ENCODE measurements at regions not wholly inside any gene's neighbourhood (a gene's known extent, or its start where the extent isn't known, plus 50 kb on each side); places are given as distances from the start of the nearest gene placed in this dataset.

DNA sequence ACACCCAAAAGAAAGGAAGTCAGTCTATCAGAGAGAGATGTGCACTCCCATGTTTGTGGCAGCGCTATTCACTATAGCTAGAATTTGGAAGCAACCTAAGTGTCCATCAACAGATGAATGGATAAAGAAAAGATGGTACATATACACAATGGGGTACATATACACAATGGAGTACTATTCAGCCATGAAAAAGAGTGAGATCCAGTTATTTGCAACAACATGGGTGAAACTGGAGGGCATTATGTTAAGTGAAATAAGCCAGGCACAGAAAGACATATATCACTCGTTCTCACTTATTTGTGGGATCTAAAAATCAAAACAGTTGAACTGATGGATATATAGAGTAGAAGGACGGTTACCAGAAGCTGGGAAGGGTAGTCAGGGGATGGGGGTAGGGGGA, 99.9 kb upstream of the ZNF516 start:
- Histone ChIP-seq H3K9me3 (ENCODE audit: control insufficient read depth, insufficient read depth, low read length) (no peaks in the 10 kb centered on the region), H3K9ac (ENCODE audit: low read depth, low read length) (no peak overlapping the region), H3K56ac (ENCODE audit: extremely low read depth, insufficient read depth, low read length) (no peak overlapping the region), H2BK15ac (ENCODE audit: low read depth, low read length) (no peak overlapping the region), H2BK20ac (ENCODE audit: low read depth, low read length) (no peak overlapping the region), H3K79me1 (ENCODE audit: low read depth in 1 of 2, low read length in 2 of 2) (no peaks in the 10 kb centered on the region), H3K18ac (ENCODE audit: low read depth, low read length) (no peak overlapping the region), H3K23ac (ENCODE audit: low read depth, low read length) (no peak overlapping the region), H3K14ac (replicated peaks; ENCODE audit: low read depth, low read length) (no peak overlapping the region), H4K5ac (ENCODE audit: low read depth, low read length) (no peak overlapping the region), H3K4ac (ENCODE audit: low read depth, low read length) (no peak overlapping the region), H4K20me1 (ENCODE audit: insufficient read depth, low read length) (no peaks in the 10 kb centered on the region), H3K27ac (ENCODE audit: insufficient read depth, low read length) (no peak overlapping the region), H3K36me3 (ENCODE audit: control insufficient read depth, insufficient read depth, low read length) (no peaks in the 10 kb centered on the region), H2BK5ac (ENCODE audit: low read depth, low read length, poor library complexity, severe bottlenecking) (no peak overlapping the region), H4K8ac (ENCODE audit: low read depth in 2 of 2, low read length in 2 of 2) (no peak overlapping the region), H3K27me3 (ENCODE audit: control insufficient read depth, insufficient read depth, low read length) (peaks cover 2% of the 10 kb centered on the region; the same call in 1 of the 2 replicates), H3K4me1 (ENCODE audit: control insufficient read depth, insufficient read depth, low read length) (peaks cover 5% of the 10 kb centered on the region; the same call in 1 of the 2 replicates), H2AFZ (replicated peaks; ENCODE audit: low read length, poor library complexity) (no peak overlapping the region), H2BK120ac (ENCODE audit: low read depth, low read length) (no peak overlapping the region), H2AK9ac (replicated peaks; ENCODE audit: low read depth, low read length, poor library complexity) (no peak overlapping the region), H3K4me3 (ENCODE audit: insufficient read depth, low read depth, low read length) (no peak overlapping the region), H2AK5ac (ENCODE audit: low read depth, low read length) (no peak overlapping the region), H3K9me1 (ENCODE audit: insufficient read depth, low read length) (no peaks in the 10 kb centered on the region), H3K4me2 (ENCODE audit: low read depth, low read length) (no peak overlapping the region), H4K91ac (ENCODE audit: insufficient read depth, low read depth, low read length) (no peak overlapping the region)
- in situ Hi-C loops (cut with MboI; ENCODE audit: low sequenced_read_pairs) (no loop called here), dilution Hi-C loops (cut with HindIII; ENCODE audit: low sequenced_read_pairs, unreplicated experiment) (no loop called here), intact Hi-C loops (cut with micrococcal nuclease) (no loop called here)
- no peak for TF ChIP-seq BHLHE40 (IDR thresholded peaks at IDR 0.05; ENCODE audit: low read depth, low read length)
- TF ChIP-seq, protein P1, sequence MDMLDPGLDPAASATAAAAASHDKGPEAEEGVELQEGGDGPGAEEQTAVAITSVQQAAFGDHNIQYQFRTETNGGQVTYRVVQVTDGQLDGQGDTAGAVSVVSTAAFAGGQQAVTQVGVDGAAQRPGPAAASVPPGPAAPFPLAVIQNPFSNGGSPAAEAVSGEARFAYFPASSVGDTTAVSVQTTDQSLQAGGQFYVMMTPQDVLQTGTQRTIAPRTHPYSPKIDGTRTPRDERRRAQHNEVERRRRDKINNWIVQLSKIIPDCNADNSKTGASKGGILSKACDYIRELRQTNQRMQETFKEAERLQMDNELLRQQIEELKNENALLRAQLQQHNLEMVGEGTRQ (IDR thresholded peaks at IDR 0.05; ENCODE audit: low read depth, low read length): no peak
- TF ChIP-seq NFE2L2 (IDR thresholded peaks at IDR 0.05; ENCODE audit: low read depth, low read length): no peak
- no peak for TF ChIP-seq CHD1 (IDR thresholded peaks at IDR 0.05; ENCODE audit: low read depth, low read length)
- TF ChIP-seq, protein P2, sequence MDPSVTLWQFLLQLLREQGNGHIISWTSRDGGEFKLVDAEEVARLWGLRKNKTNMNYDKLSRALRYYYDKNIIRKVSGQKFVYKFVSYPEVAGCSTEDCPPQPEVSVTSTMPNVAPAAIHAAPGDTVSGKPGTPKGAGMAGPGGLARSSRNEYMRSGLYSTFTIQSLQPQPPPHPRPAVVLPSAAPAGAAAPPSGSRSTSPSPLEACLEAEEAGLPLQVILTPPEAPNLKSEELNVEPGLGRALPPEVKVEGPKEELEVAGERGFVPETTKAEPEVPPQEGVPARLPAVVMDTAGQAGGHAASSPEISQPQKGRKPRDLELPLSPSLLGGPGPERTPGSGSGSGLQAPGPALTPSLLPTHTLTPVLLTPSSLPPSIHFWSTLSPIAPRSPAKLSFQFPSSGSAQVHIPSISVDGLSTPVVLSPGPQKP (IDR thresholded peaks at IDR 0.05; ENCODE audit: borderline replicate concordance, low read depth, low read length): no peak
- no peak for TF ChIP-seq SMC3 (IDR thresholded peaks at IDR 0.05; ENCODE audit: low read depth, low read length)
- TF ChIP-seq MAZ (IDR thresholded peaks at IDR 0.05; ENCODE audit: borderline replicate concordance, low read depth, low read length): no peak
- TF ChIP-seq CEBPB (IDR thresholded peaks at IDR 0.05; ENCODE audit: low read depth, low read length): no peak
- TF ChIP-seq MXI1 (IDR thresholded peaks at IDR 0.05; ENCODE audit: borderline replicate concordance, low read depth, low read length): no peak
- TF ChIP-seq, protein P3, sequence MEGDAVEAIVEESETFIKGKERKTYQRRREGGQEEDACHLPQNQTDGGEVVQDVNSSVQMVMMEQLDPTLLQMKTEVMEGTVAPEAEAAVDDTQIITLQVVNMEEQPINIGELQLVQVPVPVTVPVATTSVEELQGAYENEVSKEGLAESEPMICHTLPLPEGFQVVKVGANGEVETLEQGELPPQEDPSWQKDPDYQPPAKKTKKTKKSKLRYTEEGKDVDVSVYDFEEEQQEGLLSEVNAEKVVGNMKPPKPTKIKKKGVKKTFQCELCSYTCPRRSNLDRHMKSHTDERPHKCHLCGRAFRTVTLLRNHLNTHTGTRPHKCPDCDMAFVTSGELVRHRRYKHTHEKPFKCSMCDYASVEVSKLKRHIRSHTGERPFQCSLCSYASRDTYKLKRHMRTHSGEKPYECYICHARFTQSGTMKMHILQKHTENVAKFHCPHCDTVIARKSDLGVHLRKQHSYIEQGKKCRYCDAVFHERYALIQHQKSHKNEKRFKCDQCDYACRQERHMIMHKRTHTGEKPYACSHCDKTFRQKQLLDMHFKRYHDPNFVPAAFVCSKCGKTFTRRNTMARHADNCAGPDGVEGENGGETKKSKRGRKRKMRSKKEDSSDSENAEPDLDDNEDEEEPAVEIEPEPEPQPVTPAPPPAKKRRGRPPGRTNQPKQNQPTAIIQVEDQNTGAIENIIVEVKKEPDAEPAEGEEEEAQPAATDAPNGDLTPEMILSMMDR (conservative IDR thresholded peaks at IDR 0.05; ENCODE audit: low read depth, low read length): no peak
- TF ChIP-seq POLR2A (IDR thresholded peaks at IDR 0.05; ENCODE audit: low read depth, low read length): no peak
- TF ChIP-seq RFX5 (IDR thresholded peaks at IDR 0.05; ENCODE audit: low read depth, low read length): no peak
- no peak for TF ChIP-seq RAD21 (IDR thresholded peaks at IDR 0.05; ENCODE audit: low read length)
- no peak for TF ChIP-seq MAFK (IDR thresholded peaks at IDR 0.05; ENCODE audit: low read depth, low read length)
- TF ChIP-seq FOS (IDR thresholded peaks at IDR 0.05; ENCODE audit: low read depth, low read length): no peak
- no peak for TF ChIP-seq RCOR1 (IDR thresholded peaks at IDR 0.05; ENCODE audit: insufficient replicate concordance, low read length)
- BruUV-seq (replicated peaks): no TSS peak
- no CpG with 5 or more reads among the region's 3 CpGs for WGBS, 2 experiments (ENCODE audit: extremely low coverage in 2 of 2, insufficient read length in 1 of 2)
- CTCF ChIA-PET: no interaction called here
- POLR2A ChIA-PET (ENCODE audit: unreplicated experiment): no interaction called here
- no peak for ATAC-seq (ENCODE audit: low read depth)
- DNase-seq: no peak

Data from IMR-90 (cell line).